Sigmoid colon (tissue), 4 donors: ENCODE measurements at regions not wholly inside any gene's neighbourhood (a gene's known extent, or its start where the extent isn't known, plus 50 kb on each side); places are given as distances from the start of the nearest gene placed in this dataset.

Experiments used
- EP300 ChIP-seq, 4 donors: sonication (generic); formaldehyde crosslinking; IDR thresholded peaks; one replicate each; pipeline ENCODE4 v1.6.1; 2017; ENCODE audit warnings: antibody characterized with exemption in 4 of 4
- POLR2A ChIP-seq, 2 donors: fragments of 450-650 bp; IDR thresholded peaks; one replicate each; pipeline ENCODE4 v1.6.1; 2016; ENCODE audit warnings: antibody characterized with exemption in 2 of 2, mild to moderate bottlenecking in 2 of 2, moderate library complexity in 2 of 2
- TF ChIP-seq, protein P1 (sequence below), 4 experiments: fragments of 450-650 bp in 3 of 4; fragments of 200-600 bp in 1 of 4; IDR thresholded peaks; one replicate each; pipeline ENCODE4 v1.5.1; 2016 to 2019; ENCODE audit warnings: antibody characterized with exemption in 4 of 4, mild to moderate bottlenecking in 3 of 4, moderate library complexity in 2 of 4

DNA sequence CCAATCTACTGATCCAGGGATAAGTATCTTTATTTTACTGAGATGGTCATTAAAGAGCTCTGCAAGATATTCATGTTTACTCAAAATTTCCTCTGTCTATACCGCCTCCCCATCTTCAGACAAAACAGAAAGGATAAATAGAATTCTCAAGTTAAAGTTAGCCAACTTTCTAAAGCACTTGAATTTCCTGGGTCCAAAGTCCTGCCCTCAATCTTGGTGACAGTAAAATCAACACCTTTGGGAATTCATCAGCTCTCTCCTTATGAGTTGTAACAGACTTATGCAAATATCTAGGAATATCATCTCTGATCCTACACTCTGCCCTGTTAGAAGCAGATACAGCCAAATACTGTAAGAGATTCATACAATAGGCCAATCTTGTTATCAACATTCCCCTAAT lies 122.5 kb upstream of the HAAO start:
- TF ChIP-seq, protein P1, sequence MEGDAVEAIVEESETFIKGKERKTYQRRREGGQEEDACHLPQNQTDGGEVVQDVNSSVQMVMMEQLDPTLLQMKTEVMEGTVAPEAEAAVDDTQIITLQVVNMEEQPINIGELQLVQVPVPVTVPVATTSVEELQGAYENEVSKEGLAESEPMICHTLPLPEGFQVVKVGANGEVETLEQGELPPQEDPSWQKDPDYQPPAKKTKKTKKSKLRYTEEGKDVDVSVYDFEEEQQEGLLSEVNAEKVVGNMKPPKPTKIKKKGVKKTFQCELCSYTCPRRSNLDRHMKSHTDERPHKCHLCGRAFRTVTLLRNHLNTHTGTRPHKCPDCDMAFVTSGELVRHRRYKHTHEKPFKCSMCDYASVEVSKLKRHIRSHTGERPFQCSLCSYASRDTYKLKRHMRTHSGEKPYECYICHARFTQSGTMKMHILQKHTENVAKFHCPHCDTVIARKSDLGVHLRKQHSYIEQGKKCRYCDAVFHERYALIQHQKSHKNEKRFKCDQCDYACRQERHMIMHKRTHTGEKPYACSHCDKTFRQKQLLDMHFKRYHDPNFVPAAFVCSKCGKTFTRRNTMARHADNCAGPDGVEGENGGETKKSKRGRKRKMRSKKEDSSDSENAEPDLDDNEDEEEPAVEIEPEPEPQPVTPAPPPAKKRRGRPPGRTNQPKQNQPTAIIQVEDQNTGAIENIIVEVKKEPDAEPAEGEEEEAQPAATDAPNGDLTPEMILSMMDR (IDR thresholded peaks at IDR 0.05): no peak
- TF ChIP-seq EP300 (IDR thresholded peaks at IDR 0.05) (no peak), POLR2A (IDR thresholded peaks at IDR 0.05) (no peak)
